ENCODE measurements at regions not wholly inside any gene's neighbourhood (a gene's known extent, or its start where the extent isn't known, plus 50 kb on each side); places are given as distances from the start of the nearest gene placed in this dataset.

GRCh38 chr16:55265926-55266325, 58.1 kb upstream of the IRX6 start:
- ChIA-PET CTCF (interaction anchor here (1.0 kb wide), 1 partner anchor 11 kb away, joined by 3 read pairs; no protein-coding TSS in a partner anchor), POLR2A (no interaction called here)
- DNase-seq (ENCODE audit: extremely low spot score), result no peak
- TF ChIP-seq LEF1 (IDR thresholded peaks at IDR 0.05; ENCODE audit: borderline replicate concordance) (no peak), FOXA1 (IDR thresholded peaks at IDR 0.05) (no peak), CTBP1 (IDR thresholded peaks at IDR 0.05; ENCODE audit: borderline replicate concordance) (no peak)

GRCh38 chr16:55271945-55272513, 52.0 kb upstream of the IRX6 start:
- TF ChIP-seq L3MBTL2 (conservative IDR thresholded peaks at IDR 0.05), result no peak
- TF ChIP-seq FOXA1 (IDR thresholded peaks at IDR 0.05), result no peak
- TF ChIP-seq ZNF384 (IDR thresholded peaks at IDR 0.05), result no peak
- TF ChIP-seq FOXK2 (IDR thresholded peaks at IDR 0.05), result no peak
- DNase-seq (ENCODE audit: extremely low spot score), result no peak
- CTCF ChIA-PET, result no interaction called here
- POLR2A ChIA-PET, result no interaction called here

GRCh38 chr16:55272744-55273143, 51.3 kb upstream of the IRX6 start:
- no peak for DNase-seq (ENCODE audit: extremely low spot score)
- TF ChIP-seq SUZ12 (IDR thresholded peaks at IDR 0.05) (no peak), ELF4 (IDR thresholded peaks at IDR 0.05) (no peak), FOXA1 (IDR thresholded peaks at IDR 0.05) (no peak), SP1 (IDR thresholded peaks at IDR 0.05) (no peak), ZNF384 (IDR thresholded peaks at IDR 0.05) (no peak)
- POLR2A ChIA-PET, result no interaction called here
- CTCF ChIA-PET, result no interaction called here

DNA sequence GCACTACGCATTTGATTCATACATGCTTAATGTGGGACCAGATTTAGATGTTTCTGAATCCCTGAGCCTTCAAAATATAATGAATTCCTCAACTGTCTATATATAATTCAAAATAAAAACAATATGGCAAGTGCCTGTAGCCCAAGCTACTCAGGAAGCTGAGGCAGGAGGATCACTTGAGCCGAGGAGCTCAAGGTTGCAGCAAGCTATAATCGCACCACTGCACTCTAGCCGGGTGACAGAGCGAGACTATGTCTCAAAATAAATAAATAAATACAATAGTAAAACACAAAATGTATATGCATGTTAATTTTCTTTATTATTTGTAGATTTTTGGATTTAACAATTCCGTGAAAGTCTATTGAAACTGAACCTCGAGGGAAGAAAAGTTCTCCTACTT, 50.6 kb upstream of the IRX6 start:
- POLR2A ChIA-PET, result no interaction called here
- DNase-seq (ENCODE audit: extremely low spot score), result no peak
- no peak for TF ChIP-seq SUZ12 (IDR thresholded peaks at IDR 0.05)
- TF ChIP-seq BHLHE40 (IDR thresholded peaks at IDR 0.05; ENCODE audit: borderline replicate concordance), result no peak
- no peak for TF ChIP-seq L3MBTL2 (conservative IDR thresholded peaks at IDR 0.05)
- TF ChIP-seq ARNT (IDR thresholded peaks at IDR 0.05), result no peak
- no peak for TF ChIP-seq ELF4 (IDR thresholded peaks at IDR 0.05)
- TF ChIP-seq LEF1 (IDR thresholded peaks at IDR 0.05; ENCODE audit: borderline replicate concordance), result no peak
- TF ChIP-seq ZNF384 (IDR thresholded peaks at IDR 0.05), result no peak
- no peak for TF ChIP-seq CTBP1 (IDR thresholded peaks at IDR 0.05; ENCODE audit: borderline replicate concordance)
- no peak for TF ChIP-seq HDGF (IDR thresholded peaks at IDR 0.05; ENCODE audit: borderline replicate concordance)
- CTCF ChIA-PET, result no interaction called here

- DNase-seq (ENCODE audit: extremely low spot score), result no peak
- CTCF ChIA-PET, result no interaction called here
- POLR2A ChIA-PET, result no interaction called here
- TF ChIP-seq ARNT (IDR thresholded peaks at IDR 0.05) (no peak), ELF4 (IDR thresholded peaks at IDR 0.05) (no peak), LEF1 (IDR thresholded peaks at IDR 0.05; ENCODE audit: borderline replicate concordance) (no peak), NFRKB (IDR thresholded peaks at IDR 0.05) (no peak), CTBP1 (IDR thresholded peaks at IDR 0.05; ENCODE audit: borderline replicate concordance) (no peak), BHLHE40 (IDR thresholded peaks at IDR 0.05; ENCODE audit: borderline replicate concordance) (no peak), SUZ12 (IDR thresholded peaks at IDR 0.05) (no peak), L3MBTL2 (conservative IDR thresholded peaks at IDR 0.05) (no peak), TARDBP (IDR thresholded peaks at IDR 0.05) (no peak), SP1 (IDR thresholded peaks at IDR 0.05) (no peak), FOXA1 (IDR thresholded peaks at IDR 0.05) (no peak), ZNF384 (IDR thresholded peaks at IDR 0.05) (no peak), FOXK2 (IDR thresholded peaks at IDR 0.05) (no peak), FOXM1 (IDR thresholded peaks at IDR 0.05; ENCODE audit: borderline replicate concordance) (no peak), HDGF (IDR thresholded peaks at IDR 0.05; ENCODE audit: borderline replicate concordance) (no peak)
- TF ChIP-seq, protein P1, sequence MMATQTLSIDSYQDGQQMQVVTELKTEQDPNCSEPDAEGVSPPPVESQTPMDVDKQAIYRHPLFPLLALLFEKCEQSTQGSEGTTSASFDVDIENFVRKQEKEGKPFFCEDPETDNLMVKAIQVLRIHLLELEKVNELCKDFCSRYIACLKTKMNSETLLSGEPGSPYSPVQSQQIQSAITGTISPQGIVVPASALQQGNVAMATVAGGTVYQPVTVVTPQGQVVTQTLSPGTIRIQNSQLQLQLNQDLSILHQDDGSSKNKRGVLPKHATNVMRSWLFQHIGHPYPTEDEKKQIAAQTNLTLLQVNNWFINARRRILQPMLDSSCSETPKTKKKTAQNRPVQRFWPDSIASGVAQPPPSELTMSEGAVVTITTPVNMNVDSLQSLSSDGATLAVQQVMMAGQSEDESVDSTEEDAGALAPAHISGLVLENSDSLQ (IDR thresholded peaks at IDR 0.05), result no peak
Observed at GRCh38 chr16:55273959-55274358, 50.0 kb upstream of the IRX6 start.

Measured in HEK293T (cell line).